WTC11 (cell line): ENCODE measurements at regions not wholly inside any gene's neighbourhood (a gene's known extent, or its start where the extent isn't known, plus 50 kb on each side); places are given as distances from the start of the nearest gene placed in this dataset.

ENCODE experiments used
- ATAC-seq: fragments of 200-7000 bp; cut with Tn5 transposase; 2 replicates; pipeline ENCODE4 v1.10.0; 2021; ENCODE audit warnings: mild to moderate bottlenecking, moderate library complexity
- CTCF ChIA-PET: fragments of 300-600 bp; sonication (Branson Sonifier 250); formaldehyde crosslinking; loops from one replicate; lab custom pipeline; 2021; ENCODE audit warnings: antibody characterized with exemption; lab: Charles Lee
- POLR2A ChIA-PET: fragments of 350-600 bp; sonication (Branson Sonifier 250); formaldehyde crosslinking; loops from one replicate; lab custom pipeline; 2021; ENCODE audit warnings: antibody characterized with exemption; lab: Charles Lee
- DNase-seq: peaks from one replicate; pipeline ENCODE4 v3.0.0; 2021; ENCODE audit warnings: low spot score
- H3K27ac Mint-ChIP-seq: 2 replicates; pipeline ENCODE4 v1.8.0; 2021; ENCODE audit warnings: mixed read lengths
- H3K27me3 Mint-ChIP-seq: 2 replicates; pipeline ENCODE4 v1.8.0; 2021; ENCODE audit warnings: low read depth, mild to moderate bottlenecking, moderate library complexity, mixed read lengths
- H3K36me3 Mint-ChIP-seq: 2 replicates; pipeline ENCODE4 v1.8.0; 2021; ENCODE audit warnings: mixed read lengths
- H3K4me1 Mint-ChIP-seq: 2 replicates; pipeline ENCODE4 v1.8.0; 2022; ENCODE audit warnings: mixed read lengths
- H3K4me3 Mint-ChIP-seq: 2 replicates; pipeline ENCODE4 v1.8.0; 2021; ENCODE audit warnings: mild to moderate bottlenecking, moderate library complexity, mixed read lengths
- H3K9me3 Mint-ChIP-seq: 2 replicates; pipeline ENCODE4 v1.8.0; 2021; ENCODE audit warnings: mixed read lengths
- ATF3 ChIP-seq: sonication (generic); formaldehyde crosslinking; conservative IDR thresholded peaks from 2 replicates; pipeline ENCODE4 v1.8.1; 2022; ENCODE audit warnings: mild to moderate bottlenecking, missing genetic modification reagents
- E2F1 ChIP-seq: sonication (generic); formaldehyde crosslinking; IDR thresholded peaks from 2 replicates; pipeline ENCODE4 v1.8.0; 2022; ENCODE audit warnings: mild to moderate bottlenecking, missing genetic modification reagents
- ELF4 ChIP-seq: sonication (generic); formaldehyde crosslinking; IDR thresholded peaks from 2 replicates; pipeline ENCODE4 v1.8.1; 2022; ENCODE audit warnings: low read depth, mild to moderate bottlenecking, moderate library complexity, missing genetic modification reagents
- FOXP1 ChIP-seq: sonication (generic); formaldehyde crosslinking; IDR thresholded peaks from 2 replicates; pipeline ENCODE4 v1.8.0; 2022; ENCODE audit warnings: missing genetic modification reagents, mild to moderate bottlenecking, moderate library complexity, borderline replicate concordance
- GABPB1 ChIP-seq: sonication (generic); formaldehyde crosslinking; IDR thresholded peaks from 2 replicates; pipeline ENCODE4 v1.8.1; 2023; ENCODE audit warnings: mild to moderate bottlenecking, missing genetic modification reagents
- HMGA2 ChIP-seq: fragments of 250-450 bp; sonication (Bioruptor Pico); IDR thresholded peaks from 2 replicates; pipeline ENCODE4 v1.4.0; 2021; ENCODE audit warnings: mild to moderate bottlenecking, moderate library complexity
- NR3C1 ChIP-seq: sonication (generic); formaldehyde crosslinking; conservative IDR thresholded peaks from 2 replicates; pipeline ENCODE4 v1.8.1; 2023; ENCODE audit warnings: low read depth, mild to moderate bottlenecking, missing genetic modification reagents
- TEAD4 ChIP-seq: sonication (generic); formaldehyde crosslinking; IDR thresholded peaks from 2 replicates; pipeline ENCODE4 v1.8.0; 2022; ENCODE audit warnings: mild to moderate bottlenecking, missing genetic modification reagents
- ZBTB21 ChIP-seq: sonication (generic); formaldehyde crosslinking; IDR thresholded peaks from 2 replicates; pipeline ENCODE4 v1.8.1; 2023; ENCODE audit warnings: mild to moderate bottlenecking, missing genetic modification reagents, borderline replicate concordance
- ZBTB43 ChIP-seq: sonication (generic); formaldehyde crosslinking; IDR thresholded peaks from 2 replicates; pipeline ENCODE4 v1.8.1; 2023; ENCODE audit warnings: mild to moderate bottlenecking, missing genetic modification reagents
- ZNF121 ChIP-seq: sonication (generic); formaldehyde crosslinking; IDR thresholded peaks from 2 replicates; pipeline ENCODE4 v1.8.0; 2023; ENCODE audit warnings: missing genetic modification reagents
- ZNF281 ChIP-seq: sonication (generic); formaldehyde crosslinking; IDR thresholded peaks from 2 replicates; pipeline ENCODE4 v1.8.0; 2023; ENCODE audit warnings: mild to moderate bottlenecking, missing genetic modification reagents
- ZNF317 ChIP-seq: sonication (generic); formaldehyde crosslinking; IDR thresholded peaks from 2 replicates; pipeline ENCODE4 v1.8.1; 2023; ENCODE audit warnings: low read depth, mild to moderate bottlenecking, moderate library complexity, missing genetic modification reagents, borderline replicate concordance
- ZNF532 ChIP-seq: fragments of 250-450 bp; sonication (Bioruptor Pico); IDR thresholded peaks from 2 replicates; pipeline ENCODE4 v1.9.0; 2021; ENCODE audit warnings: mild to moderate bottlenecking, borderline replicate concordance

GRCh38 chr2:12376025-12376424 lies 340.7 kb upstream of the TRIB2 start:
- Mint-ChIP-seq H3K36me3 (no peaks in the 10 kb centered on the region), H3K27ac (no peak overlapping the region), H3K4me3 (no peak overlapping the region), H3K9me3 (no peaks in the 10 kb centered on the region), H3K4me1 (peaks cover 12% of the 10 kb centered on the region), H3K27me3 (no peaks in the 10 kb centered on the region)
- no peak for ATAC-seq
- ChIA-PET POLR2A (no interaction called here), CTCF (no interaction called here)
- no peak for DNase-seq
- TF ChIP-seq ZNF532 = no peak
- no peak for TF ChIP-seq ZBTB43 (CRISPR knock-in tag)
- TF ChIP-seq TEAD4 (CRISPR knock-in tag) = no peak
- no peak for TF ChIP-seq HMGA2 (CRISPR knock-in tag)
- TF ChIP-seq ZNF281 (CRISPR knock-in tag) = no peak
- no peak for TF ChIP-seq ELF4
- TF ChIP-seq ZBTB21 (CRISPR knock-in tag) = no peak
- no peak for TF ChIP-seq FOXP1 (CRISPR knock-in tag)
- TF ChIP-seq GABPB1 (CRISPR knock-in tag) = no peak
- TF ChIP-seq ATF3 (CRISPR knock-in tag) = no peak
- no peak for TF ChIP-seq ZNF317 (CRISPR knock-in tag)
- TF ChIP-seq NR3C1 (CRISPR knock-in tag) = no peak
- no peak for TF ChIP-seq ZNF121 (CRISPR knock-in tag)

GRCh38 chr2:12379143-12379542 lies 337.6 kb upstream of the TRIB2 start:
- Mint-ChIP-seq H3K9me3 (no peaks in the 10 kb centered on the region), H3K4me1 (peaks cover 22% of the 10 kb centered on the region), H3K36me3 (no peaks in the 10 kb centered on the region), H3K27ac (no peak overlapping the region), H3K27me3 (no peaks in the 10 kb centered on the region), H3K4me3 (no peak overlapping the region)
- no peak for DNase-seq
- no peak for ATAC-seq
- ChIA-PET POLR2A (interaction anchor here (0.5 kb wide), 1 partner anchor 179 kb away, joined by 7 read pairs; no protein-coding TSS in a partner anchor), CTCF (no interaction called here)
- no peak for TF ChIP-seq E2F1
